ENCODE measurements at regions not wholly inside any gene's neighbourhood (a gene's known extent, or its start where the extent isn't known, plus 50 kb on each side); places are given as distances from the start of the nearest gene placed in this dataset.

GRCh38 chr17:77424585-77425344, 284.0 kb downstream of the SEC14L1 start:
- peaks cover 32 to 33% of the 10 kb centered on the region in 2 experiments for H4K20me1 ChIP-seq (replicated peaks in 1 of 2; ENCODE audit: control insufficient read depth in 1 of 2, insufficient read depth in 2 of 2, low read length in 2 of 2)
- no peaks in the 10 kb centered on the region for H3K27me3 ChIP-seq (replicated peaks in 1 of 4; ENCODE audit: control insufficient read depth in 3 of 4, extremely low read depth in 1 of 4, insufficient read depth in 3 of 4, low read length in 3 of 4)
- H4K8ac ChIP-seq (ENCODE audit: extremely low read depth, insufficient read depth, low read length) = peak overlapping the region; percentile 19; the same call in 1 of the 2 replicates
- no peak overlapping the region for H4K5ac ChIP-seq (ENCODE audit: insufficient read length, low read depth, low read length)
- no peak overlapping the region for H2BK20ac ChIP-seq (ENCODE audit: low read length)
- CTCF ChIA-PET (ENCODE audit: partially characterized antibody) = interaction anchor here (1.1 to 24.6 kb wide), 6 partner anchors 20 to 137 kb away, joined by 3 to 512 read pairs (median 13); no protein-coding TSS in a partner anchor
- no peak overlapping the region for H2BK12ac ChIP-seq (ENCODE audit: low read depth, low read length)
- FAIRE-seq = no peak
- no peak overlapping the region for H2AFZ ChIP-seq (ENCODE audit: low read length)
- no peaks in the 10 kb centered on the region for H3K9me3 ChIP-seq (ENCODE audit: insufficient read depth in 2 of 2, low read depth in 1 of 2, low read length in 1 of 2)
- 79% methylated on average over 17 of the region's 21 CpGs; no CpG with 5 or more reads in 1 of the 2 experiments for WGBS, 2 experiments (ENCODE audit: extremely low coverage in 1 of 2, insufficient coverage in 1 of 2, insufficient read length in 1 of 2, insufficient replicate concordance in 2 of 2, low coverage in 1 of 2, low lambda C conversion rate in 2 of 2, missing lambda C conversion rate in 1 of 2)
- H3K79me1 ChIP-seq (ENCODE audit: low read depth, low read length) = peaks cover 29% of the 10 kb centered on the region
- no peaks in the 10 kb centered on the region for H3K36me3 ChIP-seq (ENCODE audit: control insufficient read depth in 2 of 4, insufficient read depth in 4 of 4, low read length in 3 of 4)
- no peak overlapping the region for H3K56ac ChIP-seq (replicated peaks; ENCODE audit: insufficient read length, low read depth, low read length)
- no peak overlapping the region for H2BK15ac ChIP-seq (ENCODE audit: low read length)
- no peak overlapping the region for H3K14ac ChIP-seq (ENCODE audit: insufficient read length)
- no peak overlapping the region for H3K4me2 ChIP-seq (ENCODE audit: insufficient read depth in 1 of 2, low read depth in 2 of 2, low read length in 2 of 2)
- no peaks in the 10 kb centered on the region for H3K23me2 ChIP-seq (ENCODE audit: low read depth, low read length)
- no peak overlapping the region for H3K4me3 ChIP-seq (ENCODE audit: extremely low read depth in 1 of 4, insufficient read depth in 2 of 4, low read depth in 3 of 4, low read length in 4 of 4)
- TF ChIP-seq POLR2AphosphoS5 (IDR thresholded peaks at IDR 0.05; ENCODE audit: low read depth, low read length) = no peak
- TF ChIP-seq KDM1A (IDR thresholded peaks at IDR 0.05; ENCODE audit: borderline replicate concordance, low read length) = 0 out of 2 replicates have a peak, but pooled peaks have one; percentile 39
- TF ChIP-seq GTF2F1 (IDR thresholded peaks at IDR 0.05; ENCODE audit: borderline replicate concordance, low read depth, low read length) = no peak
- no peak for TF ChIP-seq BRCA1 (IDR thresholded peaks at IDR 0.05; ENCODE audit: low read depth, low read length)
- peak in 1 of 2 experiments; percentile 50; a peak in 1 of 4 replicates for TF ChIP-seq HDAC2 (IDR thresholded peaks at IDR 0.05; ENCODE audit: borderline replicate concordance in 1 of 2, low read depth in 2 of 2, low read length in 2 of 2)
- peaks cover 7 to 55% (median 43%) of the 10 kb centered on the region in 4 experiments for H3K4me1 ChIP-seq (replicated peaks in 1 of 4; ENCODE audit: control insufficient read depth in 3 of 4, insufficient read depth in 4 of 4, low read length in 3 of 4)
- H2BK120ac ChIP-seq (replicated peaks; ENCODE audit: low read depth, low read length) = no peak overlapping the region
- peak overlapping the region; percentile 14; the same call in 1 of the 2 replicates for H3K27ac ChIP-seq (ENCODE audit: low read depth, low read length)
- 0 out of 2 replicates have a peak overlapping the region, but pooled peaks have one; percentile 65 for H2AK5ac ChIP-seq (ENCODE audit: low read depth, low read length)
- H3K9ac ChIP-seq (replicated peaks in 1 of 4; ENCODE audit: extremely low read depth in 1 of 4, low read depth in 3 of 4, low read length in 3 of 4) = no peak overlapping the region
- no peak overlapping the region for H4K91ac ChIP-seq (replicated peaks; ENCODE audit: insufficient read length, low read length)
- no peak overlapping the region for H3K18ac ChIP-seq (ENCODE audit: extremely low read depth, low read length)
- H3K23ac ChIP-seq (ENCODE audit: insufficient read length) = no peak overlapping the region
- DNase-seq (ENCODE audit: low read depth in 1 of 2, low spot score in 2 of 2) = no peak
- H3K79me2 ChIP-seq (ENCODE audit: control insufficient read depth in 1 of 2, insufficient read depth in 2 of 2, low read length in 2 of 2) = peaks cover 0 to 51% of the 10 kb centered on the region in 2 experiments; a peak in 2 of 4 replicates
- peak overlapping the region; percentile 81; the same call in 1 of the 2 replicates for H2BK5ac ChIP-seq (ENCODE audit: low read depth, low read length)
- no peak overlapping the region for H3K4ac ChIP-seq (replicated peaks; ENCODE audit: insufficient read length, low read depth, low read length)
- POLR2A ChIA-PET (ENCODE audit: partially characterized antibody) = interaction anchor here (0.7 to 2.2 kb wide), 5 partner anchors 14 to 57 kb away, joined by 3 to 11 read pairs (median 4); no protein-coding TSS in a partner anchor
